ENCODE measurements at regions not wholly inside any gene's neighbourhood (a gene's known extent, or its start where the extent isn't known, plus 50 kb on each side); places are given as distances from the start of the nearest gene placed in this dataset.

- H3K27me3 ChIP-seq (ENCODE audit: control insufficient read depth, low read length) = no peaks in the 10 kb centered on the region; the same call in 1 of the 2 replicates
- TF ChIP-seq CTCF (IDR thresholded peaks at IDR 0.05; ENCODE audit: low read depth, low read length, poor library complexity, severe bottlenecking) = no peak
- TF ChIP-seq EZH2phosphoT487 (IDR thresholded peaks at IDR 0.05; ENCODE audit: borderline replicate concordance, low read length) = no peak
- no peaks in the 10 kb centered on the region for H3K9me2 ChIP-seq (replicated peaks; ENCODE audit: control insufficient read depth, low read length)
- H3F3A ChIP-seq (ENCODE audit: control insufficient read depth, insufficient read depth) = no peaks in the 10 kb centered on the region
- peak overlapping the region; percentile 31 for H3K4me2 ChIP-seq (ENCODE audit: low read length)
- peak overlapping the region; percentile 11; the same call in 1 of the 2 replicates for H3K4me3 ChIP-seq (ENCODE audit: low read length)
- H3K36me3 ChIP-seq (ENCODE audit: control insufficient read depth, low read length) = no peaks in the 10 kb centered on the region
- H3K9me3 ChIP-seq (ENCODE audit: control insufficient read depth, insufficient read depth, low read length) = no peaks in the 10 kb centered on the region
- H3K27ac ChIP-seq (ENCODE audit: low read depth, low read length) = no peak overlapping the region; the same call in 1 of the 2 replicates
- no peaks in the 10 kb centered on the region for H3K79me2 ChIP-seq (ENCODE audit: control insufficient read depth, low read length)
- H3K4me1 ChIP-seq (ENCODE audit: control insufficient read depth, low read length) = peaks cover 18% of the 10 kb centered on the region
- no peaks in the 10 kb centered on the region for H4K20me1 ChIP-seq (ENCODE audit: control insufficient read depth, insufficient read depth, low read depth, low read length)
Observed at GRCh38 chr10:9294865-9295264, 1240.4 kb downstream of the GATA3 start.

GRCh38 chr10:9296190-9296589, 1241.7 kb downstream of the GATA3 start:
- no peak overlapping the region for H3K27ac ChIP-seq (ENCODE audit: low read depth, low read length)
- H3K4me3 ChIP-seq (ENCODE audit: low read length) = no peak overlapping the region
- TF ChIP-seq EZH2phosphoT487 (IDR thresholded peaks at IDR 0.05; ENCODE audit: borderline replicate concordance, low read length) = no peak
- TF ChIP-seq CTCF (IDR thresholded peaks at IDR 0.05; ENCODE audit: low read depth, low read length, poor library complexity, severe bottlenecking) = no peak
- H3K9me3 ChIP-seq (ENCODE audit: control insufficient read depth, insufficient read depth, low read length) = no peaks in the 10 kb centered on the region
- H3K4me2 ChIP-seq (ENCODE audit: low read length) = no peak overlapping the region
- no peaks in the 10 kb centered on the region for H3F3A ChIP-seq (ENCODE audit: control insufficient read depth, insufficient read depth)
- H4K20me1 ChIP-seq (ENCODE audit: control insufficient read depth, insufficient read depth, low read depth, low read length) = no peaks in the 10 kb centered on the region
- H3K4me1 ChIP-seq (ENCODE audit: control insufficient read depth, low read length) = peaks cover 18% of the 10 kb centered on the region
- no peaks in the 10 kb centered on the region for H3K36me3 ChIP-seq (ENCODE audit: control insufficient read depth, low read length)
- H3K9me2 ChIP-seq (replicated peaks; ENCODE audit: control insufficient read depth, low read length) = no peaks in the 10 kb centered on the region
- H3K27me3 ChIP-seq (ENCODE audit: control insufficient read depth, low read length) = no peaks in the 10 kb centered on the region; the same call in 1 of the 2 replicates
- no peaks in the 10 kb centered on the region for H3K79me2 ChIP-seq (ENCODE audit: control insufficient read depth, low read length)

DNA sequence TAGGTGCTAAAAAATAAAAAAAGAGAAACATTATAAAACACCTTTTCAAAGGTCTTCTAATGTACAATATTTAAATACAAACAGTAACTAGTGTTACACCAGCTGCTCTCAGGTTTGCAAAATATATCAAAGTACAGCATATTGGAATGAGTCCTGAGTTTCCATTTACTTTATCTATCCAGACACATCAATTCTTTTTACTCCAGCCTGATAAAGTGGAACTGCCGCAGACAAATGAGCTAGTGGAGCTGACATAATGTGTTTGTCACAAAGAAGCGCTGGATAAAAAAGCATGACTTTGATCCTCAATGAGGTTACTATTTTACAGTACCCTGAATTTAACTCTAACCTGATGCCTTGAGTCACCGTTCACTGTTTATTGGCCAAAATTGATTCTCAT, 1243.1 kb downstream of the GATA3 start:
- no peaks in the 10 kb centered on the region for H3K9me3 ChIP-seq (ENCODE audit: control insufficient read depth, insufficient read depth, low read length)
- H3K79me2 ChIP-seq (ENCODE audit: control insufficient read depth, low read length) = no peaks in the 10 kb centered on the region
- H3K36me3 ChIP-seq (ENCODE audit: control insufficient read depth, low read length) = no peaks in the 10 kb centered on the region
- H3K27me3 ChIP-seq (ENCODE audit: control insufficient read depth, low read length) = no peaks in the 10 kb centered on the region; the same call in 1 of the 2 replicates
- no peaks in the 10 kb centered on the region for H4K20me1 ChIP-seq (ENCODE audit: control insufficient read depth, insufficient read depth, low read depth, low read length)
- TF ChIP-seq EZH2phosphoT487 (IDR thresholded peaks at IDR 0.05; ENCODE audit: borderline replicate concordance, low read length) (no peak), CTCF (IDR thresholded peaks at IDR 0.05; ENCODE audit: low read depth, low read length, poor library complexity, severe bottlenecking) (no peak)
- H3K27ac ChIP-seq (ENCODE audit: low read depth, low read length) = no peak overlapping the region
- H3K4me2 ChIP-seq (ENCODE audit: low read length) = no peak overlapping the region
- H3K4me3 ChIP-seq (ENCODE audit: low read length) = no peak overlapping the region
- peaks cover 18% of the 10 kb centered on the region for H3K4me1 ChIP-seq (ENCODE audit: control insufficient read depth, low read length)
- no peaks in the 10 kb centered on the region for H3F3A ChIP-seq (ENCODE audit: control insufficient read depth, insufficient read depth)
- H3K9me2 ChIP-seq (replicated peaks; ENCODE audit: control insufficient read depth, low read length) = no peaks in the 10 kb centered on the region

Data from DOHH2 (cell line).